ENCODE measurements at regions not wholly inside any gene's neighbourhood (a gene's known extent, or its start where the extent isn't known, plus 50 kb on each side); places are given as distances from the start of the nearest gene placed in this dataset.

DNA sequence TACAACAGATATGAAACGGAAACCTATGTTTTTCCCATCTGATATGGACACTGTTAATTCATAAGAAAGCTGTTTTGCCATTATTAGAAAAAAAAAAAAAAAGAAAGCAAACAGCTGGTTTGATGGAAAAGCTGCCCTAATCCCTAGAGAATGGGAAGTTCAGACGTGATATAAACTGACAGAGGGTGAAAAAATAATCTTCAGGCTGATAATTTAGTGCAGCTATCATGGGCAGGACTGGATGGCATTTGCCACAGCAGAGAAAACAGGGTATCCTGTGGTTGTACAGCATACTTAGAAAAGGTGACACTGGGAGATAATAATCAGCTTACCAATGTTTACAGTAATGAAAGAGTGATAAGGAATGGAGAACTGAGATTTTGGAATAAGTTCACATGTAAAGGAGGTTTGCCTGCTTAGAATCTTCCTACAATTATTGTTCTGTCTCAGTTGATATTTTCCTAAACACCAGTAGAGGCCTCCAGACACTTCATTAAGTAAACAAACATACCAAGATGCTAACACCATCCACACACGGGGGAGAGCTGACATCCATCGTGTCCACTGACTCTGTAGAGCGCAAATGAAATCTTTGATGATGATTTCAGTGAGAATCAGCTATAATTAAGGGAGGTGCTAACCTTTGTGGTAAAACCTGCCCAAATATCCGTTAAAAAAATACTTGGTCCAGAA is 211.6 kb upstream of the MMADHC start:
- Histone ChIP-seq H3K9me3 (ENCODE audit: low read length) (no peaks in the 10 kb centered on the region), H3K4me3 (ENCODE audit: low read depth in 1 of 2, low read length in 2 of 2) (no peak overlapping the region), H3K27me3 (ENCODE audit: control insufficient read depth in 1 of 2, insufficient read depth in 2 of 2, low read length in 2 of 2) (no peaks in the 10 kb centered on the region), H3K4me1 (ENCODE audit: insufficient read depth, low read length) (no peaks in the 10 kb centered on the region), H3K27ac (ENCODE audit: low read depth, low read length) (no peak overlapping the region), H3K36me3 (ENCODE audit: insufficient read depth, low read length) (no peaks in the 10 kb centered on the region), H3K9ac (ENCODE audit: low read length) (no peak overlapping the region)

DNA sequence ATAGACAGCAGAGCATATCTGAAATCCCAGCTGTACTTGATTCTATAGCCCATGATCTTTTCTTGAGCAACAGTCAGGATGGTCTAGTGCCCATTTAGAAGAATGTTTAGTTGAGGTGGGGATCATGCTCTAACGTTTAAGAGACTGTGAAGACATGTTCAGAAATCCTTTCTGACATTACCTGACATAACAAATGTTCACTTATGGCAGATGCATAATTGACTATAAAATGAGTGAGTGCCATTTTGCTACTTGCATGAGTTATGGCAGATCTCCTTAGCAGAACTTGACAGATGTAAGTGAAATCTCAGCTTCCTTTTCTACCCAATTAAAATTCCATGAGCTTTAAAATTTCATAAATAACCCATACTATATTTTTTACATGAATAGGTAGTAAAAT is 209.5 kb upstream of the MMADHC start:
- Histone ChIP-seq H3K36me3 (ENCODE audit: insufficient read depth, low read length) (no peaks in the 10 kb centered on the region), H3K9ac (ENCODE audit: low read length) (no peak overlapping the region), H3K9me3 (ENCODE audit: low read length) (no peaks in the 10 kb centered on the region), H3K27ac (ENCODE audit: low read depth, low read length) (no peak overlapping the region), H3K4me1 (ENCODE audit: insufficient read depth, low read length) (no peaks in the 10 kb centered on the region), H3K27me3 (ENCODE audit: control insufficient read depth in 1 of 2, insufficient read depth in 2 of 2, low read length in 2 of 2) (no peaks in the 10 kb centered on the region), H3K4me3 (ENCODE audit: low read depth in 1 of 2, low read length in 2 of 2) (no peak overlapping the region)

DNA sequence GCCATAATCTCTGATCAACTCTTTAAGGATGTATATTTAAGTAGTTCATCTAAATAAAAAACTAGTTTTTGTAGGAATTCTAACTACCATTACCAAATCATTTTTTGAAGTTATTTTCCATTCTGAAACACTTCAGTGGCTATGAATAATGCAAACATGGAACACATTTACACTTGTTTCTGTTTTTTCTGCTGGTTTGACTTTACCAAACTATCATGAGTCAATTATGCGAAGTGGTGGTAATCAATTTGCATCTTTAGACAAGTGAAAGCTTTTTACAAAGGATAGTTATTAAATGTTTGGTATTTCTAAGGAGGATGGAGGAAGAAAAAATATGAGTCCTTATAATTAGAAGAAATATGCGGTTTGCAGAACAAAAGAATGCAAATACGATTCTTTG is 202.0 kb upstream of the MMADHC start:
- H3K9me3 ChIP-seq (ENCODE audit: low read length): no peaks in the 10 kb centered on the region
- no peak overlapping the region for H3K9ac ChIP-seq (ENCODE audit: low read length)
- no peaks in the 10 kb centered on the region for H3K36me3 ChIP-seq (ENCODE audit: insufficient read depth, low read length)
- no peaks in the 10 kb centered on the region for H3K4me1 ChIP-seq (ENCODE audit: insufficient read depth, low read length)
- H3K4me3 ChIP-seq (ENCODE audit: low read depth in 1 of 2, low read length in 2 of 2): no peak overlapping the region
- no peaks in the 10 kb centered on the region for H3K27me3 ChIP-seq (ENCODE audit: control insufficient read depth in 1 of 2, insufficient read depth in 2 of 2, low read length in 2 of 2)
- no peak overlapping the region for H3K27ac ChIP-seq (ENCODE audit: low read depth, low read length)

DNA sequence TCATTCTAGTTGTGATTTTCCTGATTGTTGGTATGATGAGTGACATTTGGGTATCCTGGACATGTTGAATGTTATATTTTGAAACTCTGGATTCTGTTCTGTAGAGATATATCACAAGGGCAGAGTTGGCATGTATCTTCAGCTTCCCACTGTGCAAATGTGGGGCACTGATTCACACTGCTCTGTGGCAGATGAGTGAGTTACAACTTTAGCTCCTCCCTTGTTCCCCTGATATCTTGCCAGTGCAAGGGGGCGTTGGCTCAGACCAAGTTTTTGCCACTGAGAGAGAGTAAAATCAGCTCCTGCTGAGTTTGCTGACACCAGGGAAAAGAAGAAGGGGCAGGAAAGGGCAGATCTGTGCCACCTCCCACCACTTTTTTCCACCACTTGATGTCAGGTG is 199.6 kb upstream of the MMADHC start:
- H3K4me1 ChIP-seq (ENCODE audit: insufficient read depth, low read length): no peaks in the 10 kb centered on the region
- H3K9me3 ChIP-seq (ENCODE audit: low read length): no peaks in the 10 kb centered on the region
- H3K9ac ChIP-seq (ENCODE audit: low read length): no peak overlapping the region
- H3K36me3 ChIP-seq (ENCODE audit: insufficient read depth, low read length): no peaks in the 10 kb centered on the region
- H3K4me3 ChIP-seq (ENCODE audit: low read depth in 1 of 2, low read length in 2 of 2): no peak overlapping the region
- H3K27ac ChIP-seq (ENCODE audit: low read depth, low read length): no peak overlapping the region
- no peaks in the 10 kb centered on the region for H3K27me3 ChIP-seq (ENCODE audit: control insufficient read depth in 1 of 2, insufficient read depth in 2 of 2, low read length in 2 of 2)

DNA sequence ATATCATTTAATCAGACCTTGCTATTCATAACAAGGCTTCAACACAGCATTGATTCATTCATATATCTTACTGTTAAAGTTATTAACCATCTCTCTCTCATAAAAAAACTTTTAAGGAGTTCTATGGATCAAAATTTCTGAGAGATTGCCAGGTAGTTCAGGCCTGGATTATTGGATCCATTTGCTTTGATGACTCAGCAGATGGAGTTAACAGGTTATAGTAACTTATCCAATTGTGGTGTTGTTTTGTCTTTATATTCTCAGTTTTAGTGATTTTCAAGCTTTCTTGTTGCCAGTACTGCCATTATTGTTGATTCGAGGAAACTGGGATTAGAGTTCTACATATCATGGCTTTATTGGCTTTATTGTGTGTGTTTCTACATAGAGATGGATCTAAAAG is 195.7 kb upstream of the MMADHC start:
- Histone ChIP-seq H3K4me3 (ENCODE audit: low read depth in 1 of 2, low read length in 2 of 2) (no peak overlapping the region), H3K4me1 (ENCODE audit: insufficient read depth, low read length) (no peaks in the 10 kb centered on the region), H3K27ac (ENCODE audit: low read depth, low read length) (no peak overlapping the region), H3K27me3 (ENCODE audit: control insufficient read depth in 1 of 2, insufficient read depth in 2 of 2, low read length in 2 of 2) (no peaks in the 10 kb centered on the region), H3K9ac (ENCODE audit: low read length) (no peak overlapping the region), H3K36me3 (ENCODE audit: insufficient read depth, low read length) (no peaks in the 10 kb centered on the region), H3K9me3 (ENCODE audit: low read length) (no peaks in the 10 kb centered on the region)

DNA sequence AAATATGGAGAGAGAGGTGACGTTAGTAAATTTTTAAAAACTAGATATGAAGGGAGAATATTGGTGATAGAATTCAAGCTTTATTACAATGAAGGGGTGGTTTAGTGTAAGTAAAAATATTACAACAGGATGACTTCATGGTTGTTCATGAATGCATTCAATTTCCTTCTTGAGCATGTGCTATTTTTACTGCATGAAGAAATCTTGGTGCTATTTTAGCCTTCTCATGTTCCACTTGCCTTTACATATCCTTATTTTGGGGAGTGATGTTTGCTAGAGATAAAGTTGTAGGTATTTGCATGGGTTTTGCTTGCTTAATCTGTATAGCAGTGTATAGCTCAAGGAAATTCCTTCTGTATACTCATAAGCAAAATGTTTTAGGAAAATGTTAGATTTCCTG is 195.0 kb upstream of the MMADHC start:
- Histone ChIP-seq H3K4me3 (ENCODE audit: low read depth in 1 of 2, low read length in 2 of 2) (no peak overlapping the region), H3K36me3 (ENCODE audit: insufficient read depth, low read length) (no peaks in the 10 kb centered on the region), H3K9ac (ENCODE audit: low read length) (no peak overlapping the region), H3K4me1 (ENCODE audit: insufficient read depth, low read length) (no peaks in the 10 kb centered on the region), H3K9me3 (ENCODE audit: low read length) (no peaks in the 10 kb centered on the region), H3K27me3 (ENCODE audit: control insufficient read depth in 1 of 2, insufficient read depth in 2 of 2, low read length in 2 of 2) (no peaks in the 10 kb centered on the region), H3K27ac (ENCODE audit: low read depth, low read length) (no peak overlapping the region)

DNA sequence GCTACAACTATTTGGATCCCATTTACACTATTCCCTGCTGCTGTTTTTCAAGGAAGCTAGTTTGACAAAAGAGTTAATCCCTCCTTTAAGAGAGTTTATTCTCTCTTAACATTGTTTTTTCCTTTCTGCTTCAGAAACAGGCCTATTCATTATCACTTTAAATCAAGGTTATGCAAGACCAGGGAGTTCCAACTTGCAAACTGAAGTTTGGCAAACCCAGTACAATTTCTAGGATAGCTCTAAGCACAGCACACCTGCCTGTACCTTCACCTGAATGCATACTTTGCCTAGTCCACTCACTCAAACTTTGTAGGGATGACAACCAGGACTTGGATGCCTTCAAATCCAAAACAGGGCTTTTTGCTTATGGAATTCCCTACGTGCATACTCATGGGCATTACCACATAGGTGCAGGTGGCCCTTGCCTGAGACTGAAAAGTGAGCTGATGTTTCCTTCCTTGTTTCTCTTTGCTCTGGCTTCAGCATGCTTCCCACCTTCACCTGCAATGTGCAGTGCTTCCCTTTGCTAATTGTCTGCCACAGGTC is 193.8 kb upstream of the MMADHC start:
- Histone ChIP-seq H3K9ac (ENCODE audit: low read length) (no peak overlapping the region), H3K4me3 (ENCODE audit: low read depth in 1 of 2, low read length in 2 of 2) (no peak overlapping the region), H3K9me3 (ENCODE audit: low read length) (no peaks in the 10 kb centered on the region), H3K4me1 (ENCODE audit: insufficient read depth, low read length) (no peaks in the 10 kb centered on the region), H3K27me3 (ENCODE audit: control insufficient read depth in 1 of 2, insufficient read depth in 2 of 2, low read length in 2 of 2) (no peaks in the 10 kb centered on the region), H3K36me3 (ENCODE audit: insufficient read depth, low read length) (no peaks in the 10 kb centered on the region), H3K27ac (ENCODE audit: low read depth, low read length) (no peak overlapping the region)

DNA sequence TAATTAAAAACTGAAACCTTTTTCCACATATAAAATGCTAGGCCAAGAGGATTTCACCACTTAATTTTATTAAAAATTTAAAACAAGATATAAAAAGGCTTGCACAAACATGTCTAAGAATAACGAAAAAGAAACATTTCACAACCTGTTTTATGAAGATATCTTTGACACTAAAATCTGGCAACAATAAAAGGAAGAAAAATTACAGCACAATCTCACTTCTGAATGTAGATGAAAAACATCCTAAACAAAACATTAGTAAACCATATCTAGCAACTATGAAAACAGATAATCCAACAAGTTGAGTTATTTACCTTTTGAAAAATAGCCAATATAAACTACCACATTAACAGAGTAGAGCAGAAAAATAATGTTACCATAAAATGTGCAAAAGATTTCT is 185.4 kb upstream of the MMADHC start:
- no peaks in the 10 kb centered on the region for H3K9me3 ChIP-seq (ENCODE audit: low read length)
- no peak overlapping the region for H3K4me3 ChIP-seq (ENCODE audit: low read depth in 1 of 2, low read length in 2 of 2)
- H3K36me3 ChIP-seq (ENCODE audit: insufficient read depth, low read length): no peaks in the 10 kb centered on the region
- H3K4me1 ChIP-seq (ENCODE audit: insufficient read depth, low read length): peaks cover 9% of the 10 kb centered on the region
- no peak overlapping the region for H3K9ac ChIP-seq (ENCODE audit: low read length)
- no peak overlapping the region for H3K27ac ChIP-seq (ENCODE audit: low read depth, low read length)
- no peaks in the 10 kb centered on the region for H3K27me3 ChIP-seq (ENCODE audit: control insufficient read depth in 1 of 2, insufficient read depth in 2 of 2, low read length in 2 of 2)

DNA sequence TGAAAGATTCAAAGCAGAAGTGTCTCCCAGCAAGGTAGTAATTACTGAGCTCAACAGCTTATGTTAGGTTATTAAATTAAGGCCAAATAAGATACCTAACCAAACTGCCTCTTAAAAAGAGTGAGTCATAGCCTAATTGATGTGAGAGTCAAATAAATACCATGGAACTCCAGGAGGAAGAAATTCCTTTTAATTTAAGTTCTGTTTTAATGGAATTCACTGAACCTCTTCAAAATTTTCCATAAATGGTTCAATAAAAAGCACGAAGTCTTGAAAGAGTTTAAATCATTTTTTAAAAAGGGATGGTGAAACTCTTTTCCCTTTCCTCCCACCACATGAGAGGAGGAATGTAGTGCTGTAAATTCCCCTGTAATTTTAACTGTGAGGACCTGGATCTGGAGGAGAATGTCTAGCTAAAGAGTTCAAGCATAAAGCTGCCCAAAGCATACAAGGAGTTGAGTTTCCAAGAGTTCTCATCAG is 180.8 kb upstream of the MMADHC start:
- Histone ChIP-seq H3K9me3 (ENCODE audit: low read length) (no peaks in the 10 kb centered on the region), H3K9ac (ENCODE audit: low read length) (no peak overlapping the region), H3K27ac (ENCODE audit: low read depth, low read length) (no peak overlapping the region), H3K4me1 (ENCODE audit: insufficient read depth, low read length) (peaks cover 15% of the 10 kb centered on the region), H3K36me3 (ENCODE audit: insufficient read depth, low read length) (no peaks in the 10 kb centered on the region), H3K4me3 (ENCODE audit: low read depth in 1 of 2, low read length in 2 of 2) (no peak overlapping the region), H3K27me3 (ENCODE audit: control insufficient read depth in 1 of 2, insufficient read depth in 2 of 2, low read length in 2 of 2) (no peaks in the 10 kb centered on the region)

DNA sequence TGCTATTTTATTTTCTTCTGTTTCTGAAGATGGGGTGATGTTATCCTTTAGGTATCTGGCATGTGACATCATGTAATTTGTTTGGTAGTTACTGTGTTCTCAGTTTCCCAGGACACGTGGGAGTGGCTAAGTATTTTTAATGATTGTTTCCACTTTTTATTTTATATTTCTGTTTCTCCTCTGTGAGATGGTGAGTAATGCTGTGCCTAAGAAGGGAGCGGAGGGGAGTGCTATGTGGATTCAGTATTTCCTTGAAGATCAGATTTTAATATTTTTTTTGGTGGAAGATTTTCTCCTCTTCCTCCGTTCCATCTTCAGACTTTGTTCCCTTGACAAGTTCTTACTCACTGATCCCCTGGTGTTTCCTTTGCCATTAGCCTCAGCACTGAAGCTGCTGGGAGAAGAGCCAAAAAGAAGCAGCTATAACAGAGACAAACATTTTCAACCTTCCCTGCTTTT is 180.0 kb upstream of the MMADHC start:
- Histone ChIP-seq H3K9ac (ENCODE audit: low read length) (no peak overlapping the region), H3K4me3 (ENCODE audit: low read depth in 1 of 2, low read length in 2 of 2) (no peak overlapping the region), H3K36me3 (ENCODE audit: insufficient read depth, low read length) (no peaks in the 10 kb centered on the region), H3K9me3 (ENCODE audit: low read length) (no peaks in the 10 kb centered on the region), H3K27ac (ENCODE audit: low read depth, low read length) (no peak overlapping the region), H3K4me1 (ENCODE audit: insufficient read depth, low read length) (peaks cover 15% of the 10 kb centered on the region), H3K27me3 (ENCODE audit: control insufficient read depth in 1 of 2, insufficient read depth in 2 of 2, low read length in 2 of 2) (no peaks in the 10 kb centered on the region)

DNA sequence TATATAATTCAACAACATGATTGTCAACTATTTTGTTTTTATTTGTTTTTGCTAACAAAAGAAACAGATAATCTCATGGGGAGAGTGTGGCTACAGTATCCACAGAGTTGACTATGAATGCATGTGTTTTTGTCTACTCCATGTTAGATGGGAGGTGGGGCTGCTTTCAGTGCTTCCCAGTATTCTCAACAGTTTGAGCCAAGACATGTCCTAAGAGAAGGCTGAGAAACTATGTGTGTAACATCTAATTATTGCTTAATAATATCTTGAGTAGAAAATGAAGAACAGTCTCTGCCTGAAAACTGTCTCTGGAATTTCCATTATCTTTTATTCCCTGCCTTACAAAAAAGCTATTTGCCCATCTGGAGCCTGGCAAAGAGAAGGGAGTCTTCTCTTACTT is 178.8 kb upstream of the MMADHC start:
- Histone ChIP-seq H3K36me3 (ENCODE audit: insufficient read depth, low read length) (no peaks in the 10 kb centered on the region), H3K27ac (ENCODE audit: low read depth, low read length) (no peak overlapping the region), H3K9ac (ENCODE audit: low read length) (no peak overlapping the region), H3K27me3 (ENCODE audit: control insufficient read depth in 1 of 2, insufficient read depth in 2 of 2, low read length in 2 of 2) (no peaks in the 10 kb centered on the region), H3K4me1 (ENCODE audit: insufficient read depth, low read length) (peaks cover 15% of the 10 kb centered on the region), H3K4me3 (ENCODE audit: low read depth in 1 of 2, low read length in 2 of 2) (no peak overlapping the region), H3K9me3 (ENCODE audit: low read length) (no peaks in the 10 kb centered on the region)

DNA sequence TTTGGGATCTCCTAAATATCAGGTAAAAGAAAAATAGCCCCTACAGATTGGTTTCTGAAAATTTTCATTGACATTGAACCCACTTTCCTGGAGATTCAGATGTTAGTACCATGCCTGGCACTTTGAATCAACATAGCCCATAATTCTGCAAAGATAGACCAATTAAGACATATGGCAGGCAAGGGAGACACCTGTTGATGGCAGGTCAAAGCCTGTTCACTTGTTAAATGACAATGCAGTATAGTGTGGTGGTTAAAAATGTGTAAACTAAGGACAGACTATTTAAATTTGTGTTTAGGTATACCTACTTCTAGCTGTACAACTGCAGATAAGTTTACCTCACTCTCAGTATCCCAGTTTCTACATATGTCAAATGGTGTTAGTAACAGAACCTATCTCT is 178.1 kb upstream of the MMADHC start:
- Histone ChIP-seq H3K4me3 (ENCODE audit: low read depth in 1 of 2, low read length in 2 of 2) (no peak overlapping the region), H3K4me1 (ENCODE audit: insufficient read depth, low read length) (peaks cover 15% of the 10 kb centered on the region), H3K9me3 (ENCODE audit: low read length) (no peaks in the 10 kb centered on the region), H3K9ac (ENCODE audit: low read length) (no peak overlapping the region), H3K36me3 (ENCODE audit: insufficient read depth, low read length) (no peaks in the 10 kb centered on the region), H3K27ac (ENCODE audit: low read depth, low read length) (no peak overlapping the region), H3K27me3 (ENCODE audit: control insufficient read depth in 1 of 2, insufficient read depth in 2 of 2, low read length in 2 of 2) (no peaks in the 10 kb centered on the region)
